HL-60/S4 (cell line): ENCODE measurements at regions not wholly inside any gene's neighbourhood (a gene's known extent, or its start where the extent isn't known, plus 50 kb on each side); places are given as distances from the start of the nearest gene placed in this dataset.

Experiments used
- in situ Hi-C: fragments of 300-500 bp; cut with MboI; formaldehyde crosslinking; loops from 2 replicates; pipeline ENCODE4 v1.14.3; 2022; ENCODE audit warnings: low sequenced_read_pairs

DNA sequence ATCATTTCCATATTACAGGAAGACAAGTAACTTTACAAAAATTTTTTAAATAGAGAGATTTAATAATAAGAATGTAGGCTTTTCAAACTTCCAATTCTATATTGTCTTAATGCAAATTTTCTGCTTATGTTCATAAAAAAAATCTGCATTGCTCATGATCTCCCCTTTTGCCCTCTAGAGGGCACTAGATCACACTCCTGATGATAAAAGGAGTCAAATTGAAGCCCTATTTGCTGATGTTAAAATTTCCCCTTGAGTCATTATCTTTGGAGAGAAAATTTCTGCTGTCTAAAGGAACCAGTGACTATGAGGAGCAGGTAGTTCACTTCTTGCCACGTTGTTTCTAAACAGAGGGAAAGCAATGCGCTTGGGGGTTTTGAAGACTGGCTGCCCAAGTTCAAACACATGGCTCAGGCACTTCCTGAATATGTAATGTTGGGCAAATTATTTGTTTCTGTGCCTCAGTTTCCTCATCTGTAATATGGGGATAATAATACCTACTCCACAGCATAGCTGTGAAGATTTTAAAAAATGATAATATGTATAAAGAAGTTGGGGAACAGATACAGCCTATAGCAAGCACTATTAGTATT, 874.2 kb downstream of the TFAP2A start:
- in situ Hi-C loops = loop anchor here (25.0 kb wide), 1 partner anchor 897 kb away; no protein-coding TSS in a partner anchor

- in situ Hi-C loops = loop anchor here (25.0 kb wide), 1 partner anchor 897 kb away; no protein-coding TSS in a partner anchor
These were observed 874.7 kb downstream of the TFAP2A start for GRCh38 chr6:9540126-9540525.

DNA sequence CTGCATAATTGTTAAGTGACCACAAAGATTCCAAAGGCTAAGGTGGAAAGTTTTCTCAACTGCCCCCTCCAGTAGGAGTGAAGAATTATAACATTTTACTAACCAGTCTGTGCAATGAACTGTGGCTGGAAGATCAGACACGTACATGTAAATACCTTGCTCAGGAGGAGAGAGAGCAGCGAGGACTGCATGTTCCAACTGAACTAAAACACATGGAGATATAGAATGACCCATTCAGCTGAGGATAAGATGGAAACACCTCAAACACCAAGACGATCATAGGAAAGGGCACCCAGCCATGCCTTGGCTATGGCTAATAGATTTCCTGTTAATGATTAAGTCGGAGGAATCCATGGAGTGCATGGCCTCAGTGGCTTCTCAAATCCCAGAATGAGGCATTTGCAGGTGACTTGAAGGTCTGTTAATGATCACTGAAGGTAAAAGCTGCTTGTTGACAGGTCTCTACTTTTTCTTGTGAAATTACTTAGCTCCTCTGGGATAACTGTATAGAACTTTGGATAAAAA, 875.6 kb downstream of the TFAP2A start:
- in situ Hi-C loops = loop anchor here (25.0 kb wide), 1 partner anchor 898 kb away; no protein-coding TSS in a partner anchor

GRCh38 chr6:9537381-9537780, 877.5 kb downstream of the TFAP2A start:
- in situ Hi-C loops = loop anchor here (25.0 kb wide), 1 partner anchor 900 kb away; no protein-coding TSS in a partner anchor

DNA sequence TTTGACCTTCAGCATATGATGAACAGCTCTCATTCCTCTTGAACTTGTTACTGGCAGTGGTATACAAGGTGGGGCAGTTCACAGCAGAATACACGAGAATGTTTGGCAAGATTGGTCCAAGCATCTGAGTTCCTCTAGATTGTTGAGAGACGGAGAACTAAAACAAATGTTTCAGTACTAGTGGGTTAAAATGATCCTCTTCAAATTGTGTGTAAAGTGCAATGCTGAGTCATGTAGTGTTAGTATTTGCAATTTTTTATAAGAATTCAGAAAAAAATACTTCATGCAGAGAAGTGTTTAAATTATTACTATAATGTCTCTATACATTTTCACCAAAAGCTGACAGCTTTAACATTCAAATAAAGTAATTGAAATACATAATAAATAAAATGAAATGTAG, 879.8 kb downstream of the TFAP2A start:
- in situ Hi-C loops = loop anchor here (25.0 kb wide), 1 partner anchor 902 kb away; no protein-coding TSS in a partner anchor

DNA sequence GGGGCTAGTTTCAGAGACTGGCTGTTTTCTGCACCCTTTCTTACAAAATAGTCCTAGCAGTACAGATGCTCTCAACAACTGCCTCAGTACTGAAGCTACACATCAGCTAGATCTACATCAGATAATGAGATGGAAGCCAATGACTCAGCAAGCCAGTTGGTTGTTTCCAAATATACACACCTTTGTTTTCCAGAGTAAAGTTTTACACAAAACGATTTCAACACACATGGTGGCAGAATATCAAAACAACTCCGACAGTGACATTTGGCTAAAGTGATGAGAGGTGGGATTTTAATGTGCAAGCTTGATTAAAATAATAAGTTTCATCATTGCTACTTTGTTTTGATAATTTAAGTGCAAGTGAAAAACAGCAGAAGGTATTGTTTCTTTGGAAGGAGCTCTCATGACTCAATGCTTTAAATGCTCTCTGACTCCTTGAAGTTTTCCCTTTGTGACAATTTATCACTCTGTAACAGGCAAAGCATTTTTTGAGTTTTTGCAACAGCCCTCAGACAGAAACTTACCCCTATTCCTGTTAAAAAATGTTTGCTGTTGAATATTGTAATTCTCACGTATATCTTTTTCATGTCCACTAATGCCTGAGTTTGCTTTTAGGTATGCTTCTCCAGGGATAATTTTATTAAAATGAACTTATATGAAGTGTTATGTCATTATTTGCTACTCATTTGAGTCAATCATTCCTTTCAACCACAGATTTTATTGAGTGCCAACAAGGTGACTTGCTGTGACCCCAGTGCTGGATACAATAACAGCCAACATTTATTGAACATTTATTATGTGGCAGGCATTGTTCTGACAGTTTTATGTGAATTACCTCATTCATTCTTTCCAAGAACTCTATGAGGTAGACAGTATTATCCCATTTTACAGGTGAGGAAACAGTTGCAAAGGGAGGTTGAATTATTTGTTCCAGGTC, 882.0 kb downstream of the TFAP2A start:
- in situ Hi-C loops = loop anchor here (25.0 kb wide), 1 partner anchor 904 kb away; no protein-coding TSS in a partner anchor

- in situ Hi-C loops = loop anchor here (25.0 kb wide), 1 partner anchor 910 kb away; no protein-coding TSS in a partner anchor
These were observed 887.1 kb downstream of the TFAP2A start for GRCh38 chr6:9527679-9528286.

DNA sequence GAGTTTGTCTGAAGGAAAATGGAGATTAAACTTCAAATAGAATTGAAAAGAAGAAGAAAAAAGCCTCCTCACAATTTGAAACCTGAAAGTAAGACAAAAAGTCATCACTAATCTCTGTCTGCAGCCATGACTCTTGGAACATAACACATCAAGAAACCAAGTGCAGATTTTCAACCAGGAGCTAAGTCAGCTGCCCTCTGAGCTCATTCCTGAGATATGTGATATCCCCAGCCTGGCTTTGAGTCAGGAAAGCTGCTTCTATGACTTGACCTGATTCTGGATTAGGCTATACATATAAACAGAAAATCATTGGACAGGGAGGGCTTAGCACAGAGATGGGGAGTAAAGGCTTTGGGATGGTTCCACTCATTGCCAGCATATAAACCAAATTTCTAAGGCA, 891.4 kb downstream of the TFAP2A start:
- in situ Hi-C loops = no loop called here

- in situ Hi-C loops = no loop called here
These were observed 892.8 kb downstream of the TFAP2A start for GRCh38 chr6:9522101-9522500.

- in situ Hi-C loops = no loop called here
These were observed 893.7 kb downstream of the TFAP2A start for GRCh38 chr6:9521152-9521530.

GRCh38 chr6:9520417-9521151, 894.3 kb downstream of the TFAP2A start:
- in situ Hi-C loops = no loop called here

DNA sequence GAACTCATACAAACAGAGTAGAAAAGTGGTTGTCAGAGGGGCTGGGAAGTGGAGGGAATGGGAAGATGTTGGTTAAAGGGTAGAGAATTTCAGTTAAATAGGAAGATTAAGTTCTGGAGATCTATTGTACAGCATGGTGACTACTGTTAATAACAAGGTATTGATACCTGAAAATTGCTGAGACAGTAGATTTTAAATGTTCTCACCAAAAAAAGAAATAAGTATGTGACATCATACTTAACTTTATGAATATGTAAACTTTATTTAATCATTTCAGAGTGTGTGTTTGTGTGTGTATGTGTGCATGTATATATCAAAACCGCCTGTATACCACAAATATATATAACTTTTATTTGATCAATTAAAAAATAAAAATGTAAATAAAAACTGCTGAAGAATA, 896.4 kb downstream of the TFAP2A start:
- in situ Hi-C loops = no loop called here

GRCh38 chr6:9517806-9518205, 897.1 kb downstream of the TFAP2A start:
- in situ Hi-C loops = no loop called here

GRCh38 chr6:9515633-9516606, 899.0 kb downstream of the TFAP2A start:
- in situ Hi-C loops = no loop called here

GRCh38 chr6:9514146-9514545, 900.7 kb downstream of the TFAP2A start:
- in situ Hi-C loops = no loop called here

DNA sequence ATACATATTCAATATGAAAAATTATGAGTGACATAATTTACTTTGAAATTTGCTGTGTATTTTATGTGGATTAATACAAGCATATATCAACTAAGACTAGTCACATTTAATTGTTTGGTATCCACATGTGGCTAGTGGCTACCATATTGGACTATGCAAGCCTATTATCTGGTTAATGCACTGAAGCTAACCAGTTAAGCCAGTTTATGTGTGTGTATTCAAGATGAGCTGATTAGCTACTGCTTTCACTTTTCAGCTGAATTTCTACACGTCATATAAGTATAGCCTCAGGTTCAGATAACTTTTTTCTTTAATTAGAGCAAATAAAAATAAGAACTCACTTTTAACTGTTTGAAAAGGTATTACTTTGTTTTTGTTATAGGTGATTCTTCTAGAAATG, 903.7 kb downstream of the TFAP2A start:
- in situ Hi-C loops = no loop called here

GRCh38 chr6:9507136-9507895, 907.6 kb downstream of the TFAP2A start:
- in situ Hi-C loops = no loop called here

- in situ Hi-C loops = no loop called here
These were observed 910.7 kb downstream of the TFAP2A start for GRCh38 chr6:9504191-9504590.
